Thyroid gland (tissue), 4 donors: ENCODE measurements at regions not wholly inside any gene's neighbourhood (a gene's known extent, or its start where the extent isn't known, plus 50 kb on each side); places are given as distances from the start of the nearest gene placed in this dataset.

ENCODE experiments used
- CTCF ChIP-seq, 6 experiments: fragments of 200-600 bp in 3 of 6; fragments of 450-650 bp in 3 of 6; sonication (generic) in 3 of 6; IDR thresholded peaks; one replicate each; pipeline ENCODE4 v1.5.1; 2016 to 2019; ENCODE audit warnings: antibody characterized with exemption in 6 of 6, mild to moderate bottlenecking in 2 of 6, inconsistent platforms in 1 of 6, moderate library complexity in 1 of 6
- POLR2A ChIP-seq, 2 donors: fragments of 450-650 bp; IDR thresholded peaks; one replicate each; pipeline ENCODE4 v1.6.1; 2017; ENCODE audit warnings: antibody characterized with exemption in 2 of 2, mild to moderate bottlenecking in 2 of 2, moderate library complexity in 1 of 2

DNA sequence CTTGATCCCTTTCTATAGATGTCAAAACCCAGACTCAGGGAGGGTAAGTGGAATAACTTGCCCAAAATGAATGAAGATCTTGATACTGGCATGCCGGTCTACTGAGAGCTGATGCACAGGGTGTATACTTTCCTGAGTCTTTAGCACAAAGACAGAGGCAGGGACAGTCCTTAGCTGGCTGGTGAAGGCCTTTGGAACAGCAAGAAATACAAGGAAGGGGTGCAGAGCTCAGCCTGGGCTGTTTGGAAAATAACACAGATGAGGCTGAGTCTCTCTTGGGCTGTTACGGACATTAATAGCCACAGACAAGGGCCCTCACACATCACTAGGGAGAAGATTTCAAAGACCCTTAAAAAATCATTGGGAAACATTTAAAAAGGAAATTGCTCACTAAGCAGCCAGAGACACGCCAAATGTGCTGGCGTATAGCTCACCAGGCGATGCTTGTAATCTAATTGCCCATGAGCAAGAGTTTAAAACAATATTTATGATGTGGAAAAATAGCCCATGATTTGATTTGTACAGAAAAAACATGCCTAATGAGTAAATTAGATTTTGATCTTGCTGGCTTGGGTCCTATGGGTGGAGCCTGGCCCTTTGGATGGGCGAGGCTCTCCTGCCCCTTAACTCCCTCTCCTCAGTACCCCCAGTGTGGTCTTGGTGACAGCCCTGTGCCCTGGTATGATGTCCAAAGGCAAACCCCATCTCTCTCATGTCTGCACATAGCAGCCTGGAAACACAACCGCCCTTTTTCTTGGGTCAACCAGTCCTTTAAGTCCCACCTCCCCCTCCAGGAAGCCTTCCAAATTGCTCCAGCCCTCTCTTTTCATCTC, 81.8 kb upstream of the MRPS22 start:
- TF ChIP-seq CTCF (IDR thresholded peaks at IDR 0.05), result no peak
- no peak for TF ChIP-seq POLR2A (IDR thresholded peaks at IDR 0.05)
